ENCODE measurements at regions not wholly inside any gene's neighbourhood (a gene's known extent, or its start where the extent isn't known, plus 50 kb on each side); places are given as distances from the start of the nearest gene placed in this dataset.

DNA sequence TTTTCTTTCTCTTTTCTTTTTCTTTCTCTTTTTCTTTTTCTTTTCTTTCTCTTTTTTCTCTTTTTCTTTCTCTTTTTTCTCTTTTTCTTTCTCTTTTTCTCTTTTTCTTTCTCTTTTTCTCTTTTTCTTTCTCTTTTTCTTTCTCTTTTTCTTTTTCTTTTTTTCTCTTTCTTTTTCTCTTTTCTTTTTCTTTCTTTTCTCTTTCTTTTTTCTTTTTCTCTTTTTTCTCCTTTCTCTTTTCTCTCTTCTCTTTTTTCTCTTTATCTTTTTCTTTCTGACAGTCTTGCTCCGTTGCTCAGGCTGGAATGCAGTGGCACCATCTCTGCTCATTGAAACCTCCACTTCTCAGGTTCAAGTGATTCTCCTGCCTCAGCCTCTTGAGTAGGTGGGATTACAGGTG is 335.7 kb downstream of the SQOR start:
- TF ChIP-seq POLR2A (IDR thresholded peaks at IDR 0.05; ENCODE audit: low read depth, low read length): no peak
- no peak for TF ChIP-seq POLR2AphosphoS5 (IDR thresholded peaks at IDR 0.05; ENCODE audit: low read depth, low read length)

Data from GM12892 (cell line).